ENCODE measurements at regions not wholly inside any gene's neighbourhood (a gene's known extent, or its start where the extent isn't known, plus 50 kb on each side); places are given as distances from the start of the nearest gene placed in this dataset.
A peak's percentile ranks its signal among the peaks of the same experiment; 100 is the strongest.
"Not testable (repeated sequence)": the region's sequence is repeated elsewhere in the genome, so short reads cannot be mapped to it uniquely, and the experiment has no call there.

DNA sequence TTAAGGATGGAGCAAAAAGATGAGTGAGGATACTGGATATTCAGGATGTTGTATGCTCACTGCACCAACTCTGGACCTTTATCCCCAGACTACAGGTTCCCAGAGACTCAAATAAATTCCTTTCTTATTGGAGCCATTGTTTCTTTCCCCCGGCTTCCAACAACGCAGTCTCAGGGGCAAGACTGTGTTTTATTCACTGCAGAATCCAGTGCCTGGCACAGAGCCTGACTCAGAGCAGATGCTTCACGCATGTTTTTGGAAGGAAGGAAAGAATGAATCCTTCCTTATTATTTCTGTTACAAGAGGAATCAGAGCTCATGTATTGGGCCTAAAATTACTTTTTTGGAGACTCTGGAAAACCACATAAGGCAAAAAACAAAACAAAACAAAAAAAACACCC, 96.0 kb upstream of the VGLL4 start:
- DNase-seq (ENCODE audit: low read depth) = no peak
- no peak for TF ChIP-seq CTCF (IDR thresholded peaks at IDR 0.05; ENCODE audit: insufficient read depth, low read depth, low read length, missing control alignments)
- H3K4me3 ChIP-seq (ENCODE audit: low read length) = no peak overlapping the region

DNA sequence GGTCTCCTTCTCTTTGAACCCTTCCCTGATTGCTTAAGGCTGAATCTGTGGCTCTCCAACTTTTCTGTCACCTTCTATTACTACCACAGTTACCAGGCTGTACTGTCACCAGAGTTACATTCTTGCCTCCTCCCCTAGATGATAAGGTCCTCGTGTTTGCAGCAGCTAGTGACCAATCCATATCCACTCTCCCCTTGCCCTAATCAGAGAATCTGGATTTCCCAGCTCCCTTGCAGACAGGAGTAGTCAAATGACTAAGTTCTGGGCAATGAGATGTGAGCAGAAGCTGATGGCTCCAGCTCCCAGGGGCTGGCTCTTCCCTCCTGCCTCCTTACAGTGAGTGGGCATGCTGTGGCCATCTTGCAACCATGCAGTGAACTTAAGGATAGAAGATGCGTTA, 95.4 kb upstream of the VGLL4 start:
- no peak for TF ChIP-seq CTCF (IDR thresholded peaks at IDR 0.05; ENCODE audit: insufficient read depth, low read depth, low read length, missing control alignments)
- DNase-seq (ENCODE audit: low read depth) = no peak
- H3K4me3 ChIP-seq (ENCODE audit: low read length) = no peak overlapping the region

DNA sequence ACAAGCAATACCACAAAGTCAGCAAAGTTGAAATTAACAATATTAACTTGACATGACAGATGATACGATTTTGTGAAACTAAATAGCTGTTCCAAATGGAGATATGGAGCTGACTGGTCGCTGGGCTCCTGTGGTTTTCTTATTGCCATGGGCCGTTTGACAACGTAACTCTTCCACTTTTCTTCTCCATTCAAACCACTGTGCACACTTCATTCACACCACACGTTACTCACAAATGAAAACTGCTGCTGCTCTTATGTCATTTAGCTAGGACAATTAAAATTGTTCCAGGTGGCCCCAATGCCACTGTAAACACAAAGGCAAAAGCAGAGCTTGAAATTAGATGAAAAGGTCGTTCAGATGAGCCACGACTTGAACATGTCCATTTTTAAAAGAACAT, 94.0 kb upstream of the VGLL4 start:
- no peak for TF ChIP-seq CTCF (IDR thresholded peaks at IDR 0.05; ENCODE audit: insufficient read depth, low read depth, low read length, missing control alignments)
- DNase-seq (ENCODE audit: low read depth) = no peak
- H3K4me3 ChIP-seq (ENCODE audit: low read length) = no peak overlapping the region

DNA sequence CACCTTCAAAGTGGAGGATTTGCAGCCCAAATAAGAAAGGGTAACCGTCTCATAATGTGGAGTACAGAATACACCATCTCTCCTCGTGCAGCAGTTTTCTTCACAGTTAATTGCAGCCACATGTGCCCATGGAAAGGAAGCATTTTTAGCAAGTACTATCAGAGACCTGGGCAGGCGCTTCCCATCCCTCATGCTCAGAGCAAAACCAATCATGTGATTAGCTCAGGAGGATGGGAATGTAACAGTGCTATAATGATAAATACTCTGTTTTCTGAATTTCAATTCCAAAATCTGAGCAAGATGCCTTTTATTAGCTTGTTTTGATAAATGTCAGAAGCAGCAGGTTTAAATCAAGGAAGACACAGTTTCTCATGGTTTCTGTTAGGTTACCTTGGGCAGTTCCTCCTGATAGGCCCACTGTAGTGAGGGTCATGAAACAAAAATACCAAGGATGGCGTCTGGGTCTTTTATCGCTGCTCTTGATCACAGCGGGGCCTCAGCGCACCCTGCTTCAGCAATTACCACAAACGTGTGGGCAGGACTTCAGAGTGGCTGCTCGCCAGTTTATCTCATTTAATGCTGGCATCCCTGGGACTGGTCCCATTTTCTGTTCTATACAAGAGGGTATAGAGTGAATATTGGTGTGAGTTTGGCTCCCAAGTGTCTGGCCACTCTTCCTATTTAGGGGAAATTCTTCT, 92.6 kb upstream of the VGLL4 start:
- no peak for DNase-seq (ENCODE audit: low read depth)
- TF ChIP-seq CTCF (IDR thresholded peaks at IDR 0.05; ENCODE audit: insufficient read depth, low read depth, low read length, missing control alignments) = no peak
- H3K4me3 ChIP-seq (ENCODE audit: low read length) = no peak overlapping the region

GRCh38 chr3:11735638-11736037, 91.9 kb upstream of the VGLL4 start:
- no peak overlapping the region for H3K4me3 ChIP-seq (ENCODE audit: low read length)
- no peak for DNase-seq (ENCODE audit: low read depth)
- peak; percentile 23 for TF ChIP-seq CTCF (IDR thresholded peaks at IDR 0.05; ENCODE audit: insufficient read depth, low read depth, low read length, missing control alignments)

DNA sequence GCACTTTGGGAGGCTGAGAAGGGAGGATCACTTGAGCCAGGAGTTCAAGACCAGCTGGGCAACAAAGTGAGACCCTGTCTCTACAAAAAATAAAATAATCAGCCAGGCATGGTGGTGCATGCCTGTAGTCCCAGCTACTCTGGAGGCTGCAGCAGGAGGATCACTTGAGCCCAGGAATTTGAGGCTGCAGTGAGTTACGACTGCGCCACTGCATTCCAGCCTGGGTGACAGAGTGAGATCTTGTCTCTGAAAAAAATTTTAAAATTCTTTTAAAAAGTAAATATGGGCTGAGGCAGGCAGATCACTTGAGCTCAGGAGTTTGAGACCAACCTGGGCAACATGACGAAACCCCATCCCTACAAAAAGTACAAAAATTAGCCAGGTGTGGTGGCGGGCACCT, 91.4 kb upstream of the VGLL4 start:
- not testable (repeated sequence) for H3K4me3 ChIP-seq (ENCODE audit: low read length); DNase-seq (ENCODE audit: low read depth)

DNA sequence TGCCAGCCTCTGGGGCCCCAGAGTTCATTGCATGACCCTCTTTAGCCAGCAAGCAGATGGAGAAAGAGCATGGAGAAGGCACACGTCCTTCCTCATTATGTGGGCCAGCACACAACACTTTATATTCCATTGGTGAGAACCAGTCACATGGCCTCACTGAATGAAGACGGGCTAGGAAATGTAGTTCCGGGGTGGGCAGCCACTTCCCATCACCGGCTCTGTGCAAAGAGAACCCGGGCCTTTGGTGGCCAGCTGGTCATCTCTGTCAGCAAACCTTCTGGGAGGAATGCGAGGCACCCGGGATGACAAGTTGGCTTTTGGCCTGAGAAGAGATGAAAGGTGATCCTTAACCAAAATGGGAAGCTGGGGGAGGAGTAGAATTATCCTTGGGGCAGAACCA, 90.2 kb upstream of the VGLL4 start:
- no peak overlapping the region for H3K4me3 ChIP-seq (ENCODE audit: low read length)
- DNase-seq (ENCODE audit: low read depth) = no peak
- no peak for TF ChIP-seq CTCF (IDR thresholded peaks at IDR 0.05; ENCODE audit: insufficient read depth, low read depth, low read length, missing control alignments)

All from epithelial cell of esophagus (primary cell).